Neural cell (in vitro differentiated cells): ENCODE measurements at regions not wholly inside any gene's neighbourhood (a gene's known extent, or its start where the extent isn't known, plus 50 kb on each side); places are given as distances from the start of the nearest gene placed in this dataset.

Experiments used
- H2AFZ ChIP-seq: fragments of 200-600, 300-800 bp; sonication (generic), shearing (Covaris generic); 2 replicates; pipeline ENCODE4 v1.6.0; 2014; ENCODE audit warnings: low read depth, mild to moderate bottlenecking, antibody characterized with exemption, low read length, moderate library complexity
- H3F3A ChIP-seq: fragments of 200-600 bp; shearing (Covaris generic); 2 replicates; pipeline ENCODE4 v1.6.1; 2016; ENCODE audit warnings: mild to moderate bottlenecking, moderate library complexity, mixed read lengths, antibody characterized with exemption, low read length; ENCODE audit not compliant: insufficient read depth, poor library complexity, severe bottlenecking
- H3K27ac ChIP-seq: fragments of 200-600, 300-800 bp; sonication (generic), shearing (Covaris generic); 2 replicates; pipeline ENCODE4 v1.5.1; 2014; ENCODE audit warnings: mild to moderate bottlenecking, low read length, moderate library complexity
- H3K27me3 ChIP-seq: fragments of 300-800, 200-600 bp; sonication (generic), shearing (Covaris generic); 2 replicates; pipeline ENCODE4 v1.6.0; 2014; ENCODE audit warnings: mild to moderate bottlenecking, low read depth, low read length, moderate library complexity; ENCODE audit not compliant: insufficient read depth
- H3K36me3 ChIP-seq: fragments of 300-800, 200-600 bp; sonication (generic), shearing (Covaris generic); 2 replicates; pipeline ENCODE4 v1.5.1; 2014; ENCODE audit warnings: mild to moderate bottlenecking, antibody characterized with exemption, low read length, moderate library complexity; ENCODE audit not compliant: insufficient read depth
- H3K4me2 ChIP-seq: fragments of 300-800, 200-600 bp; sonication (generic), shearing (Covaris generic); 2 replicates; pipeline ENCODE4 v1.6.0; 2014; ENCODE audit warnings: mild to moderate bottlenecking, low read length
- H3K4me3 ChIP-seq: fragments of 300-800, 200-600 bp; sonication (generic), shearing (Covaris generic); 2 replicates; pipeline ENCODE4 v1.5.1; 2014; ENCODE audit warnings: mild to moderate bottlenecking, low read length, moderate library complexity
- H3K79me2 ChIP-seq: fragments of 200-600 bp; shearing (Covaris generic); replicated peaks from 2 replicates; pipeline ENCODE4 v1.6.0; 2014; ENCODE audit warnings: mild to moderate bottlenecking, low read length, moderate library complexity; ENCODE audit not compliant: insufficient read depth
- H3K9ac ChIP-seq: fragments of 300-800, 200-600 bp; sonication (generic), shearing (Covaris generic); 2 replicates; pipeline ENCODE4 v1.6.1; 2016; ENCODE audit warnings: mild to moderate bottlenecking, low read length, mixed read lengths
- H3K9me2 ChIP-seq: fragments of 200-600 bp; shearing (Covaris generic); 2 replicates; pipeline ENCODE4 v1.6.1; 2016; ENCODE audit warnings: mild to moderate bottlenecking, low read length, mixed read lengths; ENCODE audit not compliant: insufficient read depth
- H3K9me3 ChIP-seq: fragments of 200-600, 300-800 bp; sonication (generic), shearing (Covaris generic); 2 replicates; pipeline ENCODE4 v1.6.1; 2016; ENCODE audit warnings: mild to moderate bottlenecking, mixed run types, low read length, moderate library complexity, mixed read lengths
- H4K20me1 ChIP-seq: fragments of 200-600 bp; shearing (Covaris generic); 2 replicates; pipeline ENCODE4 v1.6.1; 2016; ENCODE audit warnings: mild to moderate bottlenecking, mixed run types; ENCODE audit not compliant: insufficient read depth
- CTCF ChIP-seq: fragments of 450-650 bp; IDR thresholded peaks from 2 replicates; pipeline ENCODE4 v1.5.1; 2014; ENCODE audit warnings: antibody characterized with exemption, mild to moderate bottlenecking, moderate library complexity; ENCODE audit not compliant: poor library complexity, severe bottlenecking
- EP300 ChIP-seq: fragments of 450-650 bp; conservative IDR thresholded peaks from 2 replicates; pipeline ENCODE4 v1.6.1; 2014; ENCODE audit warnings: antibody characterized with exemption, mild to moderate bottlenecking, moderate library complexity; ENCODE audit not compliant: poor library complexity, severe bottlenecking
- EZH2 ChIP-seq: fragments of 200-600, 300-800 bp; shearing (Covaris generic), sonication (generic); IDR thresholded peaks from 2 replicates; pipeline ENCODE4 v1.6.1; 2014; ENCODE audit warnings: antibody characterized with exemption, low read length, borderline replicate concordance, mild to moderate bottlenecking; ENCODE audit not compliant: insufficient read depth, poor library complexity, severe bottlenecking
- MXI1 ChIP-seq: fragments of 450-650 bp; conservative IDR thresholded peaks from 2 replicates; pipeline ENCODE4 v1.6.1; 2014; ENCODE audit warnings: antibody characterized with exemption, mild to moderate bottlenecking; ENCODE audit not compliant: poor library complexity, severe bottlenecking
- POLR2AphosphoS5 ChIP-seq: IDR thresholded peaks from 2 replicates; pipeline ENCODE4 v1.6.1; 2012
- RAD21 ChIP-seq: fragments of 450-650 bp; conservative IDR thresholded peaks from 2 replicates; pipeline ENCODE4 v1.6.1; 2014; ENCODE audit warnings: antibody characterized with exemption, mild to moderate bottlenecking, moderate library complexity
- REST ChIP-seq: IDR thresholded peaks from 2 replicates; pipeline ENCODE4 v1.6.1; 2012; ENCODE audit warnings: borderline replicate concordance
- SMC3 ChIP-seq: fragments of 450-650 bp; conservative IDR thresholded peaks from 2 replicates; pipeline ENCODE4 v1.6.1; 2014; ENCODE audit warnings: antibody characterized with exemption, mild to moderate bottlenecking, moderate library complexity; ENCODE audit not compliant: poor library complexity
- TAF1 ChIP-seq: IDR thresholded peaks from 2 replicates; pipeline ENCODE4 v1.6.1; 2012; ENCODE audit warnings: low read depth

DNA sequence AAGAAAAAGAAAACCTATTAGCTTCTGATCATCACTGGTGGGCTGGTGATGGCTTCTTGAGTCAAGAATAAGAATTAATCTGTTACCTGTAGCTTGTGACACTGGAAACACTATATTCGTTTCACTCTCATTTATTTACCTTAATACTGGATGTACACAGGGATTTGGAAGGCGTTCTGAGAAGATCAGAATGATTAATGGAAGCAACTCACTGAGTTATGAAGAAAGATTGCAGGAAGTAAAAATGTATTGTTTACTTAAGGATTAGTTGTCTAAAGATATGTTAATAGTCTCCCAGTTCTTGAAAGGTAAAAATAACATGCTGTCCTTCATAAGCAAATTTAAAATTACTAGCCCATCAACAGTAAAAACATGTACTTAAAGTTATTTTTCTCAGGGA lies 644.9 kb upstream of the NCAM2 start:
- Histone ChIP-seq H3K4me3 (no peak overlapping the region), H3K9me3 (no peaks in the 10 kb centered on the region), H3F3A (no peaks in the 10 kb centered on the region), H3K27ac (no peak overlapping the region), H3K79me2 (no peaks in the 10 kb centered on the region), H4K20me1 (no peaks in the 10 kb centered on the region), H2AFZ (no peak overlapping the region), H3K9ac (no peak overlapping the region), H3K36me3 (no peaks in the 10 kb centered on the region), H3K9me2 (no peaks in the 10 kb centered on the region), H3K4me2 (no peak overlapping the region), H3K27me3 (no peaks in the 10 kb centered on the region)
- TF ChIP-seq CTCF (no peak), POLR2AphosphoS5 (no peak), EZH2 (no peak), MXI1 (no peak), RAD21 (no peak), SMC3 (no peak), EP300 (no peak)

- no peaks in the 10 kb centered on the region for H4K20me1 ChIP-seq
- no peaks in the 10 kb centered on the region for H3K36me3 ChIP-seq
- no peak overlapping the region for H3K4me3 ChIP-seq
- no peaks in the 10 kb centered on the region for H3K9me3 ChIP-seq
- TF ChIP-seq TAF1 (no peak), POLR2AphosphoS5 (no peak), SMC3 (no peak), CTCF (no peak), RAD21 (no peak), EP300 (no peak), EZH2 (no peak), REST (no peak), MXI1 (no peak)
- H3K9me2 ChIP-seq: no peaks in the 10 kb centered on the region
- no peaks in the 10 kb centered on the region for H3K27me3 ChIP-seq
- no peaks in the 10 kb centered on the region for H3K79me2 ChIP-seq
- no peaks in the 10 kb centered on the region for H3F3A ChIP-seq
- no peak overlapping the region for H3K9ac ChIP-seq
- H3K27ac ChIP-seq: no peak overlapping the region
- H2AFZ ChIP-seq: no peak overlapping the region
- no peak overlapping the region for H3K4me2 ChIP-seq
Measured at GRCh38 chr21:20373031-20373430, 625.2 kb upstream of the NCAM2 start.
